C4-2B (cell line): ENCODE measurements at regions not wholly inside any gene's neighbourhood (a gene's known extent, or its start where the extent isn't known, plus 50 kb on each side); places are given as distances from the start of the nearest gene placed in this dataset.

Experiments
- ZFX ChIP-seq: fragments of 450-650 bp; IDR thresholded peaks from 2 replicates; pipeline ENCODE4 v1.6.1; 2017
- TF ChIP-seq, protein P1 (sequence below): fragments of 450-650 bp; conservative IDR thresholded peaks from 2 replicates; pipeline ENCODE4 v1.5.1; 2017; ENCODE audit warnings: mild to moderate bottlenecking

DNA sequence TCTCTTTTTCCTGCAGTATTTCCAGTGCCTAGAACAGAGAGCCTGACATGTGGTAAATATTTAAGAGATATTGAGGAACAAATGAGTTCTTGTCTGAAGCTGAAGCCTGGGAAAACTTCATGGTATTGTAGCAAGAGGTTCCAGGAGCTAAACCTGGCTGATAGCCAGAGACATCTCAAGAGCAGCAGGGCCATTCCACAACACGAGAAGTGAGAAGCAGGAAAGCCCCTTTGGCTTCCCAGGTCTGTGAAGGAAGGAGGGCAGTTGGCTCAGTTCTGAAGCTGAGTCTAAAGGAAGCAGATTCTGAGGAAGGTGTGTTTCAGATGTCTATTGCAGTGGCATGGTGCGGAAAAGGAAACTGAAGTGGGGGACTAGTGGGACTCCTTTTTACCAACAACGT is 63.8 kb upstream of the FAM204A start:
- TF ChIP-seq, protein P1, sequence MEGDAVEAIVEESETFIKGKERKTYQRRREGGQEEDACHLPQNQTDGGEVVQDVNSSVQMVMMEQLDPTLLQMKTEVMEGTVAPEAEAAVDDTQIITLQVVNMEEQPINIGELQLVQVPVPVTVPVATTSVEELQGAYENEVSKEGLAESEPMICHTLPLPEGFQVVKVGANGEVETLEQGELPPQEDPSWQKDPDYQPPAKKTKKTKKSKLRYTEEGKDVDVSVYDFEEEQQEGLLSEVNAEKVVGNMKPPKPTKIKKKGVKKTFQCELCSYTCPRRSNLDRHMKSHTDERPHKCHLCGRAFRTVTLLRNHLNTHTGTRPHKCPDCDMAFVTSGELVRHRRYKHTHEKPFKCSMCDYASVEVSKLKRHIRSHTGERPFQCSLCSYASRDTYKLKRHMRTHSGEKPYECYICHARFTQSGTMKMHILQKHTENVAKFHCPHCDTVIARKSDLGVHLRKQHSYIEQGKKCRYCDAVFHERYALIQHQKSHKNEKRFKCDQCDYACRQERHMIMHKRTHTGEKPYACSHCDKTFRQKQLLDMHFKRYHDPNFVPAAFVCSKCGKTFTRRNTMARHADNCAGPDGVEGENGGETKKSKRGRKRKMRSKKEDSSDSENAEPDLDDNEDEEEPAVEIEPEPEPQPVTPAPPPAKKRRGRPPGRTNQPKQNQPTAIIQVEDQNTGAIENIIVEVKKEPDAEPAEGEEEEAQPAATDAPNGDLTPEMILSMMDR: no peak
- no peak for TF ChIP-seq ZFX
